ENCODE measurements at regions not wholly inside any gene's neighbourhood (a gene's known extent, or its start where the extent isn't known, plus 50 kb on each side); places are given as distances from the start of the nearest gene placed in this dataset.

DNA sequence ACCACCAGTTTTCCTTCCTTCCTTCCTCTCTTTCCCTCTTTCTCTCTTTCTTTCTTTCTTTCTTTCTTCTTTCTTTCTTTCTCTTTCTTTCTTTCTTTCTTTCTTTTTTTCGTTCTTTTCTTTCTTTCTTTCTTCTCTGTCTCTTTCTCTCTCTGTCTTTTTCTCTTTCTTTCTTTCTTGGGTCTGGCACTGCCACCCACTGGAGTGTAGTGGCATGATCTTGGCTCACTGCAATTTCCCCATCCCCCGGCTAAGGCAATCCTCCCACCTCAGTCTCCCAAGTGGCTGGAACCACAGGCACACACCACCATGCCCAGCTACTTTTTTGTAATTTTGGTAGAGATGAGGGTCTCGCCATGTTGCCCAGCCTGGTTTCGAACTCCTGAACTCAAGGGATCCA lies 51.6 kb upstream of the NHS start:
- TF ChIP-seq, protein P1, sequence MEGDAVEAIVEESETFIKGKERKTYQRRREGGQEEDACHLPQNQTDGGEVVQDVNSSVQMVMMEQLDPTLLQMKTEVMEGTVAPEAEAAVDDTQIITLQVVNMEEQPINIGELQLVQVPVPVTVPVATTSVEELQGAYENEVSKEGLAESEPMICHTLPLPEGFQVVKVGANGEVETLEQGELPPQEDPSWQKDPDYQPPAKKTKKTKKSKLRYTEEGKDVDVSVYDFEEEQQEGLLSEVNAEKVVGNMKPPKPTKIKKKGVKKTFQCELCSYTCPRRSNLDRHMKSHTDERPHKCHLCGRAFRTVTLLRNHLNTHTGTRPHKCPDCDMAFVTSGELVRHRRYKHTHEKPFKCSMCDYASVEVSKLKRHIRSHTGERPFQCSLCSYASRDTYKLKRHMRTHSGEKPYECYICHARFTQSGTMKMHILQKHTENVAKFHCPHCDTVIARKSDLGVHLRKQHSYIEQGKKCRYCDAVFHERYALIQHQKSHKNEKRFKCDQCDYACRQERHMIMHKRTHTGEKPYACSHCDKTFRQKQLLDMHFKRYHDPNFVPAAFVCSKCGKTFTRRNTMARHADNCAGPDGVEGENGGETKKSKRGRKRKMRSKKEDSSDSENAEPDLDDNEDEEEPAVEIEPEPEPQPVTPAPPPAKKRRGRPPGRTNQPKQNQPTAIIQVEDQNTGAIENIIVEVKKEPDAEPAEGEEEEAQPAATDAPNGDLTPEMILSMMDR (IDR thresholded peaks at IDR 0.05), result no peak
- no peak for TF ChIP-seq EZH2 (IDR thresholded peaks at IDR 0.05; ENCODE audit: borderline replicate concordance, insufficient read depth, low read depth, low read length, poor library complexity, severe bottlenecking)

Data from B cell (primary cell).